ENCODE measurements at regions not wholly inside any gene's neighbourhood (a gene's known extent, or its start where the extent isn't known, plus 50 kb on each side); places are given as distances from the start of the nearest gene placed in this dataset.
"Not testable (repeated sequence)": the region's sequence is repeated elsewhere in the genome, so short reads cannot be mapped to it uniquely, and the experiment has no call there.

- not testable (repeated sequence) for H3K27ac ChIP-seq (ENCODE audit: insufficient read depth, low read length, poor library complexity, severe bottlenecking); H3K36me3 Mint-ChIP-seq; H3K4me3 Mint-ChIP-seq; H3K4me1 Mint-ChIP-seq; H3K4me3 ChIP-seq (ENCODE audit: low read depth, low read length); H3K4me1 ChIP-seq (ENCODE audit: control insufficient read depth, insufficient read depth, low read length, poor library complexity, severe bottlenecking); H3K27me3 ChIP-seq (ENCODE audit: control insufficient read depth, insufficient read depth, low read length); ATAC-seq (ENCODE audit: low read depth in 2 of 2); H3K27me3 Mint-ChIP-seq; H3K27ac Mint-ChIP-seq; H3K36me3 ChIP-seq (ENCODE audit: control insufficient read depth, insufficient read depth, low read length); DNase-seq; H3K9me3 ChIP-seq (ENCODE audit: control insufficient read depth in 2 of 2, low read length in 2 of 2)
- peaks cover 0 to 16% (median 5%) of the 10 kb centered on the region in 7 donors for H3K9me3 Mint-ChIP-seq
Measured at GRCh38 chr12:128113250-128113649, 153.7 kb upstream of the TMEM132C start.

GRCh38 chr12:128114485-128114884 lies 152.5 kb upstream of the TMEM132C start:
- DNase-seq (no peak), ATAC-seq (ENCODE audit: low read depth in 2 of 2) (no peak)
- Histone ChIP-seq H3K36me3 (ENCODE audit: control insufficient read depth, insufficient read depth, low read length) (no peaks in the 10 kb centered on the region), H3K9me3 (ENCODE audit: control insufficient read depth in 2 of 2, low read length in 2 of 2) (peaks cover 0 to 4% of the 10 kb centered on the region in 2 experiments), H3K4me3 (ENCODE audit: low read depth, low read length) (no peak overlapping the region), H3K4me1 (ENCODE audit: control insufficient read depth, insufficient read depth, low read length, poor library complexity, severe bottlenecking) (no peaks in the 10 kb centered on the region), H3K27ac (ENCODE audit: insufficient read depth, low read length, poor library complexity, severe bottlenecking) (no peak overlapping the region), H3K27me3 (ENCODE audit: control insufficient read depth, insufficient read depth, low read length) (no peaks in the 10 kb centered on the region)
- H3K36me3 Mint-ChIP-seq, result no peaks in the 10 kb centered on the region
- H3K4me1 Mint-ChIP-seq, result peaks cover 0 to 1% (median 0%) of the 10 kb centered on the region in 4 donors
- H3K4me3 Mint-ChIP-seq, result no peak overlapping the region
- H3K27me3 Mint-ChIP-seq, result no peaks in the 10 kb centered on the region
- peaks cover 0 to 16% (median 5%) of the 10 kb centered on the region in 7 donors for H3K9me3 Mint-ChIP-seq
- no peak overlapping the region for H3K27ac Mint-ChIP-seq

- Mint-ChIP-seq H3K27me3 (no peaks in the 10 kb centered on the region), H3K4me1 (peaks cover 0 to 1% (median 0%) of the 10 kb centered on the region in 4 donors), H3K9me3 (peaks cover 0 to 16% (median 5%) of the 10 kb centered on the region in 7 donors), H3K4me3 (no peak overlapping the region), H3K27ac (no peak overlapping the region), H3K36me3 (no peaks in the 10 kb centered on the region)
- Histone ChIP-seq H3K36me3 (ENCODE audit: control insufficient read depth, insufficient read depth, low read length) (no peaks in the 10 kb centered on the region), H3K4me1 (ENCODE audit: control insufficient read depth, insufficient read depth, low read length, poor library complexity, severe bottlenecking) (no peaks in the 10 kb centered on the region), H3K9me3 (ENCODE audit: control insufficient read depth in 2 of 2, low read length in 2 of 2) (peaks cover 0 to 12% of the 10 kb centered on the region in 2 experiments), H3K27me3 (ENCODE audit: control insufficient read depth, insufficient read depth, low read length) (no peaks in the 10 kb centered on the region), H3K27ac (ENCODE audit: insufficient read depth, low read length, poor library complexity, severe bottlenecking) (no peak overlapping the region), H3K4me3 (ENCODE audit: low read depth, low read length) (no peak overlapping the region)
- no peak for ATAC-seq (ENCODE audit: low read depth in 2 of 2)
- no peak for DNase-seq
Measured at GRCh38 chr12:128116537-128116936, 150.4 kb upstream of the TMEM132C start.

- H3K4me1 Mint-ChIP-seq, result no peaks in the 10 kb centered on the region
- Histone ChIP-seq H3K36me3 (ENCODE audit: control insufficient read depth, insufficient read depth, low read length) (no peaks in the 10 kb centered on the region), H3K27me3 (ENCODE audit: control insufficient read depth, insufficient read depth, low read length) (no peaks in the 10 kb centered on the region), H3K4me3 (ENCODE audit: low read depth, low read length) (no peak overlapping the region), H3K4me1 (ENCODE audit: control insufficient read depth, insufficient read depth, low read length, poor library complexity, severe bottlenecking) (no peaks in the 10 kb centered on the region), H3K27ac (ENCODE audit: insufficient read depth, low read length, poor library complexity, severe bottlenecking) (no peak overlapping the region), H3K9me3 (ENCODE audit: control insufficient read depth in 2 of 2, low read length in 2 of 2) (peaks cover 0 to 12% of the 10 kb centered on the region in 2 experiments)
- ATAC-seq (ENCODE audit: low read depth in 2 of 2) (no peak), DNase-seq (no peak)
- H3K27ac Mint-ChIP-seq, result no peak overlapping the region
- peaks cover 2 to 15% (median 6%) of the 10 kb centered on the region in 7 donors for H3K9me3 Mint-ChIP-seq
- H3K4me3 Mint-ChIP-seq, result no peak overlapping the region
- H3K27me3 Mint-ChIP-seq, result no peaks in the 10 kb centered on the region
- no peaks in the 10 kb centered on the region for H3K36me3 Mint-ChIP-seq
Measured at GRCh38 chr12:128120035-128120434, 146.9 kb upstream of the TMEM132C start.

- no peak for DNase-seq
- no peaks in the 10 kb centered on the region for H3K4me1 ChIP-seq (ENCODE audit: control insufficient read depth, insufficient read depth, low read length, poor library complexity, severe bottlenecking)
- H3K36me3 ChIP-seq (ENCODE audit: control insufficient read depth, insufficient read depth, low read length), result no peaks in the 10 kb centered on the region
- H3K27me3 ChIP-seq (ENCODE audit: control insufficient read depth, insufficient read depth, low read length), result no peaks in the 10 kb centered on the region
- H3K4me3 ChIP-seq (ENCODE audit: low read depth, low read length), result no peak overlapping the region
- Mint-ChIP-seq H3K27me3 (no peaks in the 10 kb centered on the region), H3K4me1 (no peaks in the 10 kb centered on the region), H3K9me3 (peaks cover 0 to 9% (median 4%) of the 10 kb centered on the region in 7 donors), H3K36me3 (no peaks in the 10 kb centered on the region), H3K4me3 (no peak overlapping the region), H3K27ac (no peak overlapping the region)
- H3K27ac ChIP-seq (ENCODE audit: insufficient read depth, low read length, poor library complexity, severe bottlenecking), result no peak overlapping the region
- peaks cover 0 to 12% of the 10 kb centered on the region in 2 experiments for H3K9me3 ChIP-seq (ENCODE audit: control insufficient read depth in 2 of 2, low read length in 2 of 2)
- no peak for ATAC-seq (ENCODE audit: low read depth in 2 of 2)
Measured at GRCh38 chr12:128121424-128121823, 145.5 kb upstream of the TMEM132C start.

GRCh38 chr12:128123096-128123495 lies 143.9 kb upstream of the TMEM132C start:
- H3K27me3 ChIP-seq (ENCODE audit: control insufficient read depth, insufficient read depth, low read length), result no peaks in the 10 kb centered on the region
- H3K4me3 Mint-ChIP-seq, result no peak overlapping the region
- H3K4me1 ChIP-seq (ENCODE audit: control insufficient read depth, insufficient read depth, low read length, poor library complexity, severe bottlenecking), result no peaks in the 10 kb centered on the region
- DNase-seq (no peak), ATAC-seq (ENCODE audit: low read depth in 2 of 2) (no peak)
- peaks cover 0 to 8% (median 4%) of the 10 kb centered on the region in 7 donors for H3K9me3 Mint-ChIP-seq
- H3K27ac ChIP-seq (ENCODE audit: insufficient read depth, low read length, poor library complexity, severe bottlenecking), result no peak overlapping the region
- no peak overlapping the region for H3K4me3 ChIP-seq (ENCODE audit: low read depth, low read length)
- H3K36me3 Mint-ChIP-seq, result no peaks in the 10 kb centered on the region
- H3K4me1 Mint-ChIP-seq, result no peaks in the 10 kb centered on the region
- H3K27me3 Mint-ChIP-seq, result no peaks in the 10 kb centered on the region
- no peaks in the 10 kb centered on the region for H3K36me3 ChIP-seq (ENCODE audit: control insufficient read depth, insufficient read depth, low read length)
- peaks cover 0 to 12% of the 10 kb centered on the region in 2 experiments for H3K9me3 ChIP-seq (ENCODE audit: control insufficient read depth in 2 of 2, low read length in 2 of 2)
- no peak overlapping the region for H3K27ac Mint-ChIP-seq

GRCh38 chr12:128131955-128132354 lies 135.0 kb upstream of the TMEM132C start:
- Mint-ChIP-seq H3K9me3 (peaks cover 4 to 7% (median 4%) of the 10 kb centered on the region in 7 donors), H3K36me3 (no peaks in the 10 kb centered on the region), H3K4me1 (no peaks in the 10 kb centered on the region), H3K27me3 (peaks cover 5% of the 10 kb centered on the region), H3K27ac (no peak overlapping the region), H3K4me3 (no peak overlapping the region)
- H3K36me3 ChIP-seq (ENCODE audit: control insufficient read depth, insufficient read depth, low read length), result no peaks in the 10 kb centered on the region
- DNase-seq (no peak), ATAC-seq (ENCODE audit: low read depth in 2 of 2) (no peak)
- H3K4me3 ChIP-seq (ENCODE audit: low read depth, low read length), result no peak overlapping the region
- H3K27me3 ChIP-seq (ENCODE audit: control insufficient read depth, insufficient read depth, low read length), result no peaks in the 10 kb centered on the region
- H3K4me1 ChIP-seq (ENCODE audit: control insufficient read depth, insufficient read depth, low read length, poor library complexity, severe bottlenecking), result no peaks in the 10 kb centered on the region
- H3K27ac ChIP-seq (ENCODE audit: insufficient read depth, low read length, poor library complexity, severe bottlenecking), result no peak overlapping the region
- H3K9me3 ChIP-seq (ENCODE audit: control insufficient read depth in 2 of 2, low read length in 2 of 2), result peaks cover 0 to 2% of the 10 kb centered on the region in 2 experiments

GRCh38 chr12:128133321-128134073 lies 133.5 kb upstream of the TMEM132C start:
- peaks cover 0 to 2% of the 10 kb centered on the region in 2 experiments for H3K9me3 ChIP-seq (ENCODE audit: control insufficient read depth in 2 of 2, low read length in 2 of 2)
- no peak overlapping the region for H3K27ac ChIP-seq (ENCODE audit: insufficient read depth, low read length, poor library complexity, severe bottlenecking)
- peaks cover 2 to 6% (median 4%) of the 10 kb centered on the region in 7 donors for H3K9me3 Mint-ChIP-seq
- H3K4me1 Mint-ChIP-seq, result no peaks in the 10 kb centered on the region
- H3K4me3 Mint-ChIP-seq, result no peak overlapping the region
- H3K27me3 ChIP-seq (ENCODE audit: control insufficient read depth, insufficient read depth, low read length), result no peaks in the 10 kb centered on the region
- H3K27me3 Mint-ChIP-seq, result peaks cover 5% of the 10 kb centered on the region
- no peak for DNase-seq
- H3K36me3 Mint-ChIP-seq, result no peaks in the 10 kb centered on the region
- no peak overlapping the region for H3K4me3 ChIP-seq (ENCODE audit: low read depth, low read length)
- H3K27ac Mint-ChIP-seq, result no peak overlapping the region
- no peaks in the 10 kb centered on the region for H3K4me1 ChIP-seq (ENCODE audit: control insufficient read depth, insufficient read depth, low read length, poor library complexity, severe bottlenecking)
- ATAC-seq (ENCODE audit: low read depth in 2 of 2), result no peak
- no peaks in the 10 kb centered on the region for H3K36me3 ChIP-seq (ENCODE audit: control insufficient read depth, insufficient read depth, low read length)
